Gastroesophageal sphincter (tissue), 3 donors: ENCODE measurements at regions not wholly inside any gene's neighbourhood (a gene's known extent, or its start where the extent isn't known, plus 50 kb on each side); places are given as distances from the start of the nearest gene placed in this dataset.

Experiments
- EP300 ChIP-seq: sonication (generic); formaldehyde crosslinking; IDR thresholded peaks from one replicate; pipeline ENCODE4 v1.6.1; 2017; ENCODE audit warnings: antibody characterized with exemption, mild to moderate bottlenecking
- TF ChIP-seq, protein P1 (sequence below), 4 experiments: fragments of 200-600 bp in 2 of 4; fragments of 450-650 bp in 2 of 4; sonication (generic) in 1 of 4; IDR thresholded peaks; one replicate each; pipeline ENCODE4 v1.5.1; 2017 to 2019; ENCODE audit warnings: antibody characterized with exemption in 4 of 4, mild to moderate bottlenecking in 2 of 4, moderate library complexity in 2 of 4

DNA sequence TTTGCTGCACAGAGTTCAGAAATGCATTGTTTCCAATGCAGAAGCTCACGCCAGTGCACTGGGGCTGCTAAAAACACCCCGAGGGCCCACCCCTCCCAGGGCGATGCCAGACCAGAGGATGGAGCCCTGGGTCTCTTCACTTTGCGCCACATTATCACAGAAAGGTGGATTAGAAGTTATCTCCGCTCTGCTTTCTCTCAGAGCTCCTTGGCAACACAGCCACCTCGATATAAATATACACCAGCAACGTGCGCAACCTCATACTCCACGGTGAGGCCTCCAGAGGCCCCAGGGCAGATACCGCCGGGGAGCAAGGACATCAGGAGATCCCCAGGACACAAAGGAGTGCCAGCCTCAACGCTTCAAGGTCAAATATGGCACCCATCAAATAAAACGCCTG, 121.0 kb upstream of the TBX20 start:
- TF ChIP-seq, protein P1, sequence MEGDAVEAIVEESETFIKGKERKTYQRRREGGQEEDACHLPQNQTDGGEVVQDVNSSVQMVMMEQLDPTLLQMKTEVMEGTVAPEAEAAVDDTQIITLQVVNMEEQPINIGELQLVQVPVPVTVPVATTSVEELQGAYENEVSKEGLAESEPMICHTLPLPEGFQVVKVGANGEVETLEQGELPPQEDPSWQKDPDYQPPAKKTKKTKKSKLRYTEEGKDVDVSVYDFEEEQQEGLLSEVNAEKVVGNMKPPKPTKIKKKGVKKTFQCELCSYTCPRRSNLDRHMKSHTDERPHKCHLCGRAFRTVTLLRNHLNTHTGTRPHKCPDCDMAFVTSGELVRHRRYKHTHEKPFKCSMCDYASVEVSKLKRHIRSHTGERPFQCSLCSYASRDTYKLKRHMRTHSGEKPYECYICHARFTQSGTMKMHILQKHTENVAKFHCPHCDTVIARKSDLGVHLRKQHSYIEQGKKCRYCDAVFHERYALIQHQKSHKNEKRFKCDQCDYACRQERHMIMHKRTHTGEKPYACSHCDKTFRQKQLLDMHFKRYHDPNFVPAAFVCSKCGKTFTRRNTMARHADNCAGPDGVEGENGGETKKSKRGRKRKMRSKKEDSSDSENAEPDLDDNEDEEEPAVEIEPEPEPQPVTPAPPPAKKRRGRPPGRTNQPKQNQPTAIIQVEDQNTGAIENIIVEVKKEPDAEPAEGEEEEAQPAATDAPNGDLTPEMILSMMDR (IDR thresholded peaks at IDR 0.05), result no peak
- TF ChIP-seq EP300, result no peak
